ENCODE measurements at regions not wholly inside any gene's neighbourhood (a gene's known extent, or its start where the extent isn't known, plus 50 kb on each side); places are given as distances from the start of the nearest gene placed in this dataset.

DNA sequence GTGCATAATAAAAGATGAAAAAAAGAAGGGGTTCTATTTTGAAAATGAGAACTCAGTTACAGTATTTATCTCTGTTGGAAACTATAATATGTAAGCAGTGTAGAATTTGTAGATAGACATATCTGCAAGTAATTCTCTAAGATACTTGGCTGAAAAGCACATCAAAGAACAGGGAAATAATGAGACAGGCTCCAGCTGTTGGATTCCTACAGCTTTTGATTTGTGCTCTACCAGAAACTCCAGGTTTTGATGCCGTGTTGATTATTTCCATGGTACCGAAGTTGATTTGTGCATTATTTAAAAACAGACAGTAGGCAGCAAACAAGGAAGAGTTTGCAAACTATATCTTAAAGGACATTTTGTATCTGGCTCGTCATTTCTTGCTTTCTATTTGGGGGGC is 2098.7 kb upstream of the WWC1 start:
- TF ChIP-seq, protein P1, sequence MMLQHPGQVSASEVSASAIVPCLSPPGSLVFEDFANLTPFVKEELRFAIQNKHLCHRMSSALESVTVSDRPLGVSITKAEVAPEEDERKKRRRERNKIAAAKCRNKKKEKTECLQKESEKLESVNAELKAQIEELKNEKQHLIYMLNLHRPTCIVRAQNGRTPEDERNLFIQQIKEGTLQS (IDR thresholded peaks at IDR 0.05; ENCODE audit: borderline replicate concordance, extremely low read depth, low read depth, low read length), result no peak
- no peak for TF ChIP-seq JUNB (IDR thresholded peaks at IDR 0.05)
- TF ChIP-seq, protein P2, sequence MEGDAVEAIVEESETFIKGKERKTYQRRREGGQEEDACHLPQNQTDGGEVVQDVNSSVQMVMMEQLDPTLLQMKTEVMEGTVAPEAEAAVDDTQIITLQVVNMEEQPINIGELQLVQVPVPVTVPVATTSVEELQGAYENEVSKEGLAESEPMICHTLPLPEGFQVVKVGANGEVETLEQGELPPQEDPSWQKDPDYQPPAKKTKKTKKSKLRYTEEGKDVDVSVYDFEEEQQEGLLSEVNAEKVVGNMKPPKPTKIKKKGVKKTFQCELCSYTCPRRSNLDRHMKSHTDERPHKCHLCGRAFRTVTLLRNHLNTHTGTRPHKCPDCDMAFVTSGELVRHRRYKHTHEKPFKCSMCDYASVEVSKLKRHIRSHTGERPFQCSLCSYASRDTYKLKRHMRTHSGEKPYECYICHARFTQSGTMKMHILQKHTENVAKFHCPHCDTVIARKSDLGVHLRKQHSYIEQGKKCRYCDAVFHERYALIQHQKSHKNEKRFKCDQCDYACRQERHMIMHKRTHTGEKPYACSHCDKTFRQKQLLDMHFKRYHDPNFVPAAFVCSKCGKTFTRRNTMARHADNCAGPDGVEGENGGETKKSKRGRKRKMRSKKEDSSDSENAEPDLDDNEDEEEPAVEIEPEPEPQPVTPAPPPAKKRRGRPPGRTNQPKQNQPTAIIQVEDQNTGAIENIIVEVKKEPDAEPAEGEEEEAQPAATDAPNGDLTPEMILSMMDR (IDR thresholded peaks at IDR 0.05 in 2 of 3, conservative IDR thresholded peaks at IDR 0.05 in 1 of 3; ENCODE audit: control insufficient read depth in 2 of 3, extremely low read depth in 1 of 3, insufficient read depth in 1 of 3, low read depth in 3 of 3, low read length in 3 of 3), result no peak

Data from GM12878 (cell line).